CD4-positive, alpha-beta T cell treated with Interleukin-12 subunit alpha and Interleukin-12 subunit beta, for 1 hour (primary cell): ENCODE measurements at regions not wholly inside any gene's neighbourhood (a gene's known extent, or its start where the extent isn't known, plus 50 kb on each side); places are given as distances from the start of the nearest gene placed in this dataset.
"Not testable (repeated sequence)": the region's sequence is repeated elsewhere in the genome, so short reads cannot be mapped to it uniquely, and the experiment has no call there.

ENCODE experiments used
- DNase-seq: peaks from one replicate; pipeline ENCODE4 v3.0.0-alpha.2; 2020

DNA sequence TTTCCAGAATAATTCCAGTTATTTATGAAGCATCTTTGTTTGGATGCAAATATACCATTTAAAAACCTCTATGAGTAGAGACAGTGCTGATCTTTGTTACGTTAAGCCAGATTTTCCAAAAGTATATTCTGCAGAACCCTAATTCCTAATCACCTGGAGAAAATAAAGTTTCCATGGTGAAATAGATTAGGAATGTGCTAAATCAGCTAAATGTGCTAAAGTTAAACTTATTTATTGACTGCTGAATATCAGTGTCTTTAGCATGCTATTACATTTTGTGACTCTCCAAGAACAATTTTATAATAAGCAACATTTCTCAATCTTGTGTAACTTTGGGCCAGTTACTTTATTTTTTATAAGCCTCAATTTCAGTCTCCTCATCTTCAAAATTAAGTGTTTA lies 196.3 kb upstream of the NFIA start:
- DNase-seq: no peak

DNA sequence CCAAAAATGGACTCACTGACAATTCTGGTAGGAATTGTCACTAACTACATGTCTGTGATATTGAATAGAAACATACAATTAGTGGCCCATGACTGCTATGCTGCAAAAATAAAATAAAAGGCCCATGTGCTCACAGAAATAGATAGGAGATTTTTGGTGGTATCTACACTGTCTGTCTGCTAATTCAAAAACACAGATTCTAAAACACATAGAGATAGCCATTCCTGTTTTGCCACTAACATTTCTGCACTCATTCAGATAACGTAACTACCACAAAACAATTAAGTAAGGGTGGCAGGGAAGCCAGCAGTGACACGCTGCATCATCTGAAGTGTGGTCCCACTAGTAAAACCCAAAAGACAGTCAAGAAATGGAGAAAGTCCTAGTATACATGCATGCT lies 202.2 kb upstream of the NFIA start:
- DNase-seq: no peak

DNA sequence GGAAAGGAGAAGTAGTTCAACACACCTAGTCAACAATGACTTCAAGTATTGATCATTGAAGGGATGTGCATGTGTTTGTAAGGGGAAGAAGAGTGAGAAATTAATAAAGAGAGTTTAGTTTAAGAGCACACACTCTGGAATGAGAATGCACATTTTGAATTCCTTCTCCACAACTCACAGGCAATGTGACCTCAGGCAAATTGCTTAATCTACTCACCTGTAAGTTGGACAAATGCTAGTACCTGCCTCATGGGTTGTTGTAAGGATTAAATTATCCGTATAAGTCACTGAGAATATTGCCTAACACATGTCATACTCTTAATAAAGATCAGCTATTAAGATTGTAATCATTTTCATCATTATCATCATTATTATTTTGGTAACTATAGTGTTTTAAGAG lies 204.0 kb upstream of the NFIA start:
- DNase-seq: no peak

DNA sequence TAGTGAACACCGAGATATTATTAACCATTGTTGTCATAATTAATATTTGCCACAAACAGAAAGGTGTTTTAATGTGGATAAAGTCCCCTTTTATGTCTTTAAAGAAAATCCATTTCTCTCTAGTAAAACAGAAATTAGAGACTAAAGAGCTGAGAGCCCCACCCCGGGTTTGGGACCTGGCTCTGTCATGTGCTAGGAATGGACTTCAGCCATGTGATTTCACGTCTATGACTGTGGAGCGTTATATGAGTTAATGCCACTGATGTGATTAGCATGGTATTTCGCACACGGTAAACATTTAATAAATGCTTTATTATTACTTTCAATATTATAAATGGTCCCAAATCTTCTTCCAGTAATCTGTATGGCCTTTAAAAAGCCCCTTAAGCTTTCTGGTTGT lies 205.0 kb upstream of the NFIA start:
- DNase-seq: no peak

DNA sequence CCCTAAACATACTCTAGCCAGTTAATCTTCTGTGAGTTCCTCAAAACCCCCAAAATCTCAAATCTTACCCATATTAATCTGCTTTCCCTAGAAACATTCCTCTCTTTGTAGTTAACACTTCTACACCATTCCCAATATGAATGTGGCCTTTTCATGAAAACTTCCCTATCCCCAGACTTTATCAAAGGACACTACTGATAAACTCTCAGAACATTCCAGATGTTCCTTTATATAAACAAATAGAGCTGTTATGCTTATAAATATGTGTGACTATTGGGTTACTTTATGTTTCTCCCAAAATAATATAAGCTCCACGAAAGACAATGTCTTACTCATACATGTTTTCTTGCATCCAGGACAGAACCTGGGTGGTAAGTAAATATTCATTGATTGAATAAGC lies 205.4 kb upstream of the NFIA start:
- DNase-seq: no peak

DNA sequence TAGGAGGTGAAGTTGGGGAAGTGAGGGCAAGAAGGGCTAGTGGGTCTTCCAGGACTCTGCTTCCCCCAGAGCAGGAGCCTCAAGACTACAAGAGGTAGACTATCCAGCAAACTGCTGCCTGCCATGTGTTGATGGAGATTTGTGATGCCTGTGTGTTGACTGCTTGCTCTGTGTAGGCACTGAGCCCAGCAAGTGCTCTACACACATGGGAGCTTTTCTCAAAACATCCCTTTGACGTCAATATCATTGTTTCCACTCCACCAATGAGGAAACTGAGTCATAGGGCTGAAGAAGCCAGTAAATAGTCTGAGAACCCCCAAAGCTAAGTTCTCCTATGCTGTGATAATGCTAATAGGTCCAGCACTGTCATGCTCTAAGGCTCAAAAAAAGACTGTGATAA lies 207.2 kb upstream of the NFIA start:
- DNase-seq: no peak

GRCh38 chr1:60874718-60875117 lies 207.6 kb upstream of the NFIA start:
- DNase-seq: no peak

GRCh38 chr1:60873396-60873795 lies 209.0 kb upstream of the NFIA start:
- DNase-seq: not testable (repeated sequence)

- DNase-seq: no peak
These were observed 209.8 kb upstream of the NFIA start for GRCh38 chr1:60872426-60873054.

DNA sequence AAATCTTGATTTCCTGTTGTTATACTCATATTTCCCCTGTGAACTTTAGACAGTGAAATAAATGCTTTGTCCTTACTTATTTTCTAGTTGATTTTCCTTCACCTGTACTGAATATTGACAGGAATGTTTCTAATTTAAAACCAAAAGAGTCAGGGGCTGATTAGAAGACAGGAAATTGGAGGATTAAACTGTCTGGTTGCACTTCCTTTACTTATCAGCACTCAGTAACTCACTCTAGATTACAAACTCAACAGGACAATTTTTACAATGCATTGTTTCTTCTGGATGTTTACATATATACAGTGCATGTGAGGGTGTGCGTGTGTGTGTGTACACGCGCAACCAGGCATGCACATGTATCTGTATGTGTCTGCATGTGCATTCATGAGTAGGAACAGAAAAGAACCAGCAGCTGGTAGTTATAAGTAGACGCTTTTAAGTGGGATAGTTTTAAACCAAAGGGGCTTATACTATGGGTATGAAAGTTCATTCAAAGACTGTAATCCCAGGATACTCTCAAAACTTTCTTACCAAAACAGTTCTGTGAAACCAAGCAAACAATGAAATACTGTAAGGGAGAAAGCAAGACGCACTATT lies 212.0 kb upstream of the NFIA start:
- no peak for DNase-seq

- DNase-seq: no peak
These were observed 213.3 kb upstream of the NFIA start for GRCh38 chr1:60868901-60869663.

GRCh38 chr1:60867782-60868181 lies 214.6 kb upstream of the NFIA start:
- DNase-seq: no peak

DNA sequence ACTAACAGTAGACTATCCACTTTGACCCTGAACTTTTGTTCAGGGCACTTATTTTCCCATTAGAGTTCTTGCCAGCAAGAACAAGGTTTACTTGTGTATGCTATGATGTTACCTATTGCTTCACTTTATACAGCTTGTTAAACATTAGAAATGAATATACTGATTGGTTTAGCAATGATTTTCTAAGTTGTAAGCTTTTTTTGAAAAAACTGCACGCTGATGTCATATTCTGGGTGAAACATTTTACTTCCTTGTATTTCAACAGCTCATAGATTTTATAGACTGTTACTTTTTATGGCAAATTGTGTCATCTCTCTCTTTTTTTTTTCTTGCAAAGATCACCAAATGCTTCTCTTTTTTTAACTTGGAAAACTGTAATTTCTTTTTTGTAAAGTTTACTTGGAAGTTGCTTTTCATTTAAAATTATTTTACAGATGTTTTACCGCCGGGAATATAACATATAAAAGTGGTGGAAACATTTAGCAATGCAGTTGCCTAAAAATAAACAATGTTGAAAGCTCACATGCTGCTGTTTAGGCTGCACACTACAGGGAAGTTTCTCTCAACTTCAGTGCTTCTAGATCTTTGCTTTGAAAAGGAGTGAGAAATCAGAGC lies 215.3 kb upstream of the NFIA start:
- no peak for DNase-seq

GRCh38 chr1:60866226-60866900 lies 216.0 kb upstream of the NFIA start:
- DNase-seq: no peak

DNA sequence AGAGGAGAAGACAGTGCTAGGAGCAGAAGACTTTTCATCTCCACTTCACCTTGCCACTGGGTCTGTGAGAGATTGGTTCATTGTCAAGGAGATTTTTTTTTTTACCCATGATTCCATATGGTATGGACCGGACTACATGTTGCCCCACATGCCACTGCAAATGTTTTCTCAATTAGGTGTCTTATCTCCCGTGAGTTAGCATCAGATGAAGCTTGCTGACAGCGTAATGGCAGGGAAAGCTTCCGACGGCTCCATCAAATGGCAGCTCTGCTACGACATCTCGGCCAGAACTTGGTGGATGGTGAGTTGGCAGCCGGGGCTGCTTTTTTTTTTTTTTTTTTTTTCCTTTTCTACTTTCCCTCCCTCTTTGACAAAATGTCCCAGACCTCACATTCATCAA lies 217.2 kb upstream of the NFIA start:
- DNase-seq: no peak

GRCh38 chr1:60864722-60865121 lies 217.6 kb upstream of the NFIA start:
- DNase-seq: no peak

GRCh38 chr1:60863131-60863530 lies 219.2 kb upstream of the NFIA start:
- no peak for DNase-seq

DNA sequence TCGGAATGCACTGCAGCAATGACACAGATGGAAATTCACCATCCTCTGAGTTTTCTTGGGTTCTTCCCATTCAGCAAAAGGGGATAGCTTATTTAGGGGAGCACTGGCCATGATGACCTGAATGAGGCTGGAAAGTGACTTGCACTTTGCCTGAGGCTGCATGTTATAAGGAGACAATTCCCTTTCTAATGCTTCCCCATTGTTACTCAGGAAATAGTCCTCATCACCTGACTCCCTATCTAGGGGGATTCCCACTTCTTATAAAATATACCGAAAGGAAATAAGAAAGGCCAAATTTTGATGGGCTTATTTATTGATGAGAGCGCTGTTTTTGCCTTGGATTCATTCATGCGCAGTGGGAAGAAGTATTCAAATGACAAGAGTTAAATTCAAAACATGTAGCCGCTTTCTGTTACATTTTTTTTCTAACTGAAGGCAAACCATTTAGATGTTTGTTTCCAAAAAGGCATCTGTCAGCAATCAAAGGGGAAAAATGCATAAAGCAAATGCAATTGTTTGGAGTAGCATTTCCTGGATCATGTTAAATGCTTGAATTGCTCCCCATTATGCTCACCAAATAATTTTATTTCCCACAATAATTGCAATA lies 220.3 kb upstream of the NFIA start:
- DNase-seq: no peak

GRCh38 chr1:60859111-60859510 lies 223.2 kb upstream of the NFIA start:
- no peak for DNase-seq

DNA sequence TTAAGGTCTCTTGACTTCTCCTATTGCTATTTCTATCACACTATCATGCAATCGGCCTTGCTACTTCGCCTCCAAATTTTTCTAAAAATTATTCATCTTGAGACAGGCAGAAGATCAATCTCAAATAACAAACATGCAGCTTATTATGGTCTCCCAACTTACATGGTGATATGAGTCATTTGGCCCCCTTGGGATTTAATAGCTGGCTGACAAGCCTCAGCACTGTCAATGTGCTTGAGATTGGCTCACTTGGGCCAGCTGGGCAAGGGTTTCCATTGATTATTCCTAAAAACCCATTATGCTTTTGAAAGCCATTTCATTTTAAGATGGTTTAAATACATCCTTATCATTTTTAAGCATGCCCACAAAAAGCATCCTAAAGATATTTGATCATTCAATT lies 224.5 kb upstream of the NFIA start:
- no peak for DNase-seq

GRCh38 chr1:60850084-60850483 lies 232.3 kb upstream of the NFIA start:
- DNase-seq: no peak

GRCh38 chr1:60849401-60849800 lies 233.0 kb upstream of the NFIA start:
- DNase-seq: no peak

DNA sequence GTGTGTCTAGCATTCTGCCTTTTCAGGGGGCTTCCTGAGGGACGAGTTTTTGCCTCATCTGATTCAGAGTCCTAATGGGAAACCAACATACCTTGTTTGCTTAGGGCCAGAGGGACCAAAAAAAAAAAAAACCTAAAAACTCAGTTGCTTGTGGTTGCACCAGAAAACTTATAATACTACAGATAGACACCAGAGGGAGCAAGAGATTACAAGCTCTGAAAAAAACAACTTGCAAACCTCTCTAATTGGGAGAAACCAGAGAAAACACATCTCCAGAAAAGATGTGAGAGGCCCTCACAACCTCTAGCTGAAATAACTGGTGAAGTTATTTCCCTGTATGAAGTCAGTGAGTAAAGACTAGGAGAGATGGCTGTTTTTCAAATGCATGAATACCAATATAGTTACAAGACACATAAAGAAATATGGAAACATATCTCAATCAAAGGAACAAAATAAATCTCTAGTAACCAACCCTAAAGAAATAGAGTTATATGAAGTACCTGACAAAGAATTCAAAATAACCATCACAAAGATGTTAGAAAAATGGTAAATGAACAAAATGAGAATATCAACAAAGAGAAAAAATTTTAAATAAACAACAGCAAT lies 233.7 kb upstream of the NFIA start:
- DNase-seq: no peak
